ENCODE measurements at regions not wholly inside any gene's neighbourhood (a gene's known extent, or its start where the extent isn't known, plus 50 kb on each side); places are given as distances from the start of the nearest gene placed in this dataset.

DNA sequence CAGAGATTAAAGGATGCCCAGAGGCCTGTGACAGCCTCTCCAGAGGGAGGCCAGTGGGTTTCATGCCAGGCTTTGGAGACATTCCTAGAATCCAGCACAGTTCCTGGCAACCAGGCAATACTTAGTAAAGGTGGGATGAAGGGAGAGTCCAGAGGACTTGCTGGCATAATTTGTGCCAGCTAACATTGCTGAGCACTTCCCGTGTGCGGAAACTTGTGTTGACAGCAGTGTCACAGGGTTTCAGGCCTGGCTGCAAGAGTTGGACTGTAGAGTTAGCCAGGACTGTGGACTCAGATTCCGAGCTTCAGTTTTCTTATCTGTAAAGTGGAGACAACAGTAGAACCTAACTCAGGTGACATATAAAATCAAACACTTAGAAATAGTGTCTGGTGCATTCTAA, 141.7 kb downstream of the SALL1 start:
- Histone ChIP-seq H3K14ac (replicated peaks; ENCODE audit: low read depth, low read length) (no peak overlapping the region), H4K20me1 (ENCODE audit: insufficient read depth, low read length) (no peaks in the 10 kb centered on the region), H4K91ac (ENCODE audit: insufficient read depth, low read depth, low read length) (no peak overlapping the region), H3K23ac (ENCODE audit: low read depth, low read length) (no peak overlapping the region), H2AFZ (replicated peaks; ENCODE audit: low read length, poor library complexity) (no peak overlapping the region), H3K4me1 (ENCODE audit: control insufficient read depth, insufficient read depth, low read length) (no peaks in the 10 kb centered on the region), H3K9me1 (ENCODE audit: insufficient read depth, low read length) (no peaks in the 10 kb centered on the region), H3K4me3 (ENCODE audit: insufficient read depth, low read depth, low read length) (no peak overlapping the region), H2BK5ac (ENCODE audit: low read depth, low read length, poor library complexity, severe bottlenecking) (no peak overlapping the region), H3K18ac (ENCODE audit: low read depth, low read length) (no peak overlapping the region), H3K9ac (ENCODE audit: low read depth, low read length) (no peak overlapping the region), H3K4me2 (ENCODE audit: low read depth, low read length) (no peak overlapping the region), H2AK9ac (replicated peaks; ENCODE audit: low read depth, low read length, poor library complexity) (no peak overlapping the region), H4K5ac (ENCODE audit: low read depth, low read length) (no peak overlapping the region), H2BK120ac (ENCODE audit: low read depth, low read length) (no peak overlapping the region), H4K8ac (ENCODE audit: low read depth in 2 of 2, low read length in 2 of 2) (no peak overlapping the region), H3K27me3 (ENCODE audit: control insufficient read depth, insufficient read depth, low read length) (no peaks in the 10 kb centered on the region), H2BK15ac (ENCODE audit: low read depth, low read length) (no peak overlapping the region), H3K27ac (ENCODE audit: insufficient read depth, low read length) (no peak overlapping the region), H3K36me3 (ENCODE audit: control insufficient read depth, insufficient read depth, low read length) (no peaks in the 10 kb centered on the region), H3K56ac (ENCODE audit: extremely low read depth, insufficient read depth, low read length) (no peak overlapping the region), H2AK5ac (ENCODE audit: low read depth, low read length) (no peak overlapping the region), H3K79me1 (ENCODE audit: low read depth in 1 of 2, low read length in 2 of 2) (no peaks in the 10 kb centered on the region), H3K9me3 (ENCODE audit: control insufficient read depth, insufficient read depth, low read length) (no peaks in the 10 kb centered on the region), H3K4ac (ENCODE audit: low read depth, low read length) (no peak overlapping the region), H2BK20ac (ENCODE audit: low read depth, low read length) (no peak overlapping the region)
- DNase-seq (no peak), ATAC-seq (ENCODE audit: low read depth) (no peak)
- CTCF ChIA-PET: no interaction called here
- dilution Hi-C loops (cut with HindIII; ENCODE audit: low sequenced_read_pairs, unreplicated experiment) (no loop called here), intact Hi-C loops (cut with micrococcal nuclease) (no loop called here), in situ Hi-C loops (cut with MboI; ENCODE audit: low sequenced_read_pairs) (no loop called here)
- no TSS peak for BruUV-seq (replicated peaks)
- WGBS, 2 experiments (ENCODE audit: extremely low coverage in 2 of 2, insufficient read length in 1 of 2): no CpG with 5 or more reads among the region's 3 CpGs
- no peak for TF ChIP-seq CTCF (conservative IDR thresholded peaks at IDR 0.05; ENCODE audit: low read depth, low read length)
- no peak for TF ChIP-seq RAD21 (IDR thresholded peaks at IDR 0.05; ENCODE audit: low read length)
- TF ChIP-seq MXI1 (IDR thresholded peaks at IDR 0.05; ENCODE audit: borderline replicate concordance, low read depth, low read length): no peak
- no peak for TF ChIP-seq BHLHE40 (IDR thresholded peaks at IDR 0.05; ENCODE audit: low read depth, low read length)
- POLR2A ChIA-PET (ENCODE audit: unreplicated experiment): no interaction called here

Measured in IMR-90 (cell line).